Adipocyte (in vitro differentiated cells): ENCODE measurements at regions not wholly inside any gene's neighbourhood (a gene's known extent, or its start where the extent isn't known, plus 50 kb on each side); places are given as distances from the start of the nearest gene placed in this dataset.

ENCODE experiments used
- DNase-seq: peaks from one replicate; pipeline ENCODE4 v3.0.0-alpha.2; 2015; ENCODE audit warnings: low read depth
- H3K27me3 ChIP-seq: replicated peaks from 2 replicates; pipeline ENCODE4 v1.7.0; 2013; ENCODE audit warnings: mild to moderate bottlenecking, low read length, moderate library complexity; ENCODE audit not compliant: control insufficient read depth, insufficient read depth
- H3K36me3 ChIP-seq: 2 replicates; pipeline ENCODE4 v1.7.0; 2013; ENCODE audit warnings: low read length, mild to moderate bottlenecking, moderate library complexity; ENCODE audit not compliant: control insufficient read depth, insufficient read depth, severe bottlenecking
- H3K4me1 ChIP-seq: 2 replicates; pipeline ENCODE4 v1.7.0; 2013; ENCODE audit warnings: mild to moderate bottlenecking, low read length, moderate library complexity; ENCODE audit not compliant: control insufficient read depth, insufficient read depth
- H3K4me3 ChIP-seq: 2 replicates; pipeline ENCODE4 v1.7.0; 2013; ENCODE audit warnings: mild to moderate bottlenecking, low read length, moderate library complexity
- H3K9ac ChIP-seq: 2 replicates; pipeline ENCODE4 v1.7.0; 2013; ENCODE audit warnings: mild to moderate bottlenecking, low read length, moderate library complexity
- H3K9me3 ChIP-seq: 2 replicates; pipeline ENCODE4 v1.7.0; 2013; ENCODE audit warnings: mild to moderate bottlenecking, low read length, moderate library complexity; ENCODE audit not compliant: control insufficient read depth

GRCh38 chr15:62727501-62727900, 315.0 kb upstream of the TPM1 start:
- Histone ChIP-seq H3K9me3 (peaks cover 14% of the 10 kb centered on the region), H3K9ac (no peak overlapping the region), H3K27me3 (no peaks in the 10 kb centered on the region), H3K36me3 (peaks cover 80% of the 10 kb centered on the region), H3K4me3 (no peak overlapping the region), H3K4me1 (peaks cover 15% of the 10 kb centered on the region)
- no peak for DNase-seq

- Histone ChIP-seq H3K4me3 (peak overlapping the region; percentile 17), H3K27me3 (no peaks in the 10 kb centered on the region), H3K4me1 (peaks cover 16% of the 10 kb centered on the region), H3K9me3 (peaks cover 14% of the 10 kb centered on the region), H3K9ac (no peak overlapping the region), H3K36me3 (peaks cover 81% of the 10 kb centered on the region)
- DNase-seq, result no peak
Observed at GRCh38 chr15:62730825-62731224, 311.7 kb upstream of the TPM1 start.

GRCh38 chr15:62732078-62732477, 310.5 kb upstream of the TPM1 start:
- Histone ChIP-seq H3K4me3 (peak overlapping the region; percentile 17), H3K27me3 (no peaks in the 10 kb centered on the region), H3K9me3 (peaks cover 14% of the 10 kb centered on the region), H3K4me1 (peaks cover 16% of the 10 kb centered on the region), H3K9ac (no peak overlapping the region), H3K36me3 (peaks cover 78% of the 10 kb centered on the region)
- peak; percentile 43 for DNase-seq

GRCh38 chr15:62734706-62735105, 307.8 kb upstream of the TPM1 start:
- no peak overlapping the region for H3K4me3 ChIP-seq
- H3K9ac ChIP-seq, result no peak overlapping the region
- DNase-seq, result no peak
- H3K36me3 ChIP-seq, result peaks cover 80% of the 10 kb centered on the region
- no peaks in the 10 kb centered on the region for H3K27me3 ChIP-seq
- peaks cover 10% of the 10 kb centered on the region for H3K9me3 ChIP-seq
- peaks cover 16% of the 10 kb centered on the region for H3K4me1 ChIP-seq

GRCh38 chr15:62736756-62737155, 305.8 kb upstream of the TPM1 start:
- Histone ChIP-seq H3K27me3 (no peaks in the 10 kb centered on the region), H3K4me1 (peaks cover 23% of the 10 kb centered on the region), H3K9ac (no peak overlapping the region), H3K36me3 (peaks cover 87% of the 10 kb centered on the region), H3K4me3 (no peak overlapping the region), H3K9me3 (no peaks in the 10 kb centered on the region)
- DNase-seq, result no peak

GRCh38 chr15:62737551-62737950, 305.0 kb upstream of the TPM1 start:
- DNase-seq, result no peak
- Histone ChIP-seq H3K4me3 (no peak overlapping the region), H3K4me1 (peaks cover 20% of the 10 kb centered on the region), H3K36me3 (peaks cover 84% of the 10 kb centered on the region), H3K9ac (no peak overlapping the region), H3K27me3 (no peaks in the 10 kb centered on the region), H3K9me3 (no peaks in the 10 kb centered on the region)

GRCh38 chr15:62739082-62739481, 303.5 kb upstream of the TPM1 start:
- peaks cover 75% of the 10 kb centered on the region for H3K36me3 ChIP-seq
- peaks cover 26% of the 10 kb centered on the region for H3K4me1 ChIP-seq
- no peak overlapping the region for H3K9ac ChIP-seq
- no peaks in the 10 kb centered on the region for H3K9me3 ChIP-seq
- DNase-seq, result no peak
- no peaks in the 10 kb centered on the region for H3K27me3 ChIP-seq
- no peak overlapping the region for H3K4me3 ChIP-seq

GRCh38 chr15:62739507-62739906, 303.0 kb upstream of the TPM1 start:
- H3K9ac ChIP-seq, result no peak overlapping the region
- DNase-seq, result peak; percentile 40
- H3K27me3 ChIP-seq, result no peaks in the 10 kb centered on the region
- H3K36me3 ChIP-seq, result peaks cover 74% of the 10 kb centered on the region
- H3K4me1 ChIP-seq, result peaks cover 26% of the 10 kb centered on the region
- H3K9me3 ChIP-seq, result no peaks in the 10 kb centered on the region
- no peak overlapping the region for H3K4me3 ChIP-seq

GRCh38 chr15:62740141-62741004, 302.2 kb upstream of the TPM1 start:
- no peak overlapping the region for H3K4me3 ChIP-seq
- DNase-seq, result no peak
- H3K36me3 ChIP-seq, result peaks cover 70% of the 10 kb centered on the region

GRCh38 chr15:62741106-62741505, 301.4 kb upstream of the TPM1 start:
- H3K9me3 ChIP-seq, result no peaks in the 10 kb centered on the region
- H3K36me3 ChIP-seq, result peaks cover 66% of the 10 kb centered on the region
- peaks cover 26% of the 10 kb centered on the region for H3K4me1 ChIP-seq
- no peak overlapping the region for H3K4me3 ChIP-seq
- no peak overlapping the region for H3K9ac ChIP-seq
- H3K27me3 ChIP-seq, result no peaks in the 10 kb centered on the region
- DNase-seq, result no peak

More at GRCh38 chr15:62740141-62741004, 302.2 kb upstream of the TPM1 start:
- peaks cover 26% of the 10 kb centered on the region for H3K4me1 ChIP-seq
- H3K9me3 ChIP-seq, result no peaks in the 10 kb centered on the region
- H3K27me3 ChIP-seq, result no peaks in the 10 kb centered on the region
- H3K9ac ChIP-seq, result no peak overlapping the region

- H3K9ac ChIP-seq, result peak overlapping the region; percentile 68
- no peaks in the 10 kb centered on the region for H3K9me3 ChIP-seq
- peaks cover 26% of the 10 kb centered on the region for H3K4me1 ChIP-seq
- peaks cover 53% of the 10 kb centered on the region for H3K36me3 ChIP-seq
- H3K27me3 ChIP-seq, result no peaks in the 10 kb centered on the region
- DNase-seq, result peak; percentile 94
- no peak overlapping the region for H3K4me3 ChIP-seq
Observed at GRCh38 chr15:62742409-62743171, 300.0 kb upstream of the TPM1 start.
